NCI-H2196 treated with DMSO at 0.1 percent for 48 hours (cell line): ENCODE measurements at regions not wholly inside any gene's neighbourhood (a gene's known extent, or its start where the extent isn't known, plus 50 kb on each side); places are given as distances from the start of the nearest gene placed in this dataset.

ENCODE experiments used
- DNase-seq: peaks from one replicate; lab custom pipeline; 2025; ENCODE audit not compliant: unreplicated experiment; lab: John Stamatoyannopoulos, UW

DNA sequence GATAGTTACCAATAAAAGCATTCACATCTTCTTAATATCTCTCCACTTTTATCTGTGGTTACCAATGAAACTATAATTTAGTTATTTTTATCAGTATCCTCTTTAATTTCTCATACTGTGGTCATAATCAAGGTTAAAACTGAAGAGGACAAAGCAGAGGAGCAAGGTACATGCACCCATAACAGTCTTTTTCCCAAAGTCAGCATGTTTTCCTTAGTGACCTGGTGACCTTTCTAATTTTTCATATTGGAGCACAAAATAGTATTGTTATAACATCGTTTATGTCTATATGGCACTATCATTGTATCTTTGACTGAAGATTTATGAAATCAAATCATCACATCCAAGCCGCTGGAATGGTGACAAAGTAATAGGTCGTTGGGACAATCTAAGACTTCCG is 51.5 kb upstream of the CHORDC1 start:
- no peak for DNase-seq
